Fibroblast of lung (primary cell): ENCODE measurements at regions not wholly inside any gene's neighbourhood (a gene's known extent, or its start where the extent isn't known, plus 50 kb on each side); places are given as distances from the start of the nearest gene placed in this dataset.
A peak's percentile ranks its signal among the peaks of the same experiment; 100 is the strongest.

Experiments used
- DNase-seq, 2 donors: peaks; one replicate each; pipeline versions ENCODE4 v3.0.0 to v3.0.0-alpha.2; 2010; ENCODE audit warnings: low read depth in 2 of 2
- H2AFZ ChIP-seq: 2 replicates; pipeline ENCODE4 v1.5.1; 2012; ENCODE audit warnings: low read length, control low read depth, inconsistent platforms
- H3K27ac ChIP-seq: 2 replicates; pipeline ENCODE4 v1.5.1; 2011; ENCODE audit warnings: low read length, control low read depth; ENCODE audit not compliant: insufficient read depth
- H3K27me3 ChIP-seq: 2 replicates; pipeline ENCODE4 v1.5.1; 2011; ENCODE audit warnings: mild to moderate bottlenecking, low read length; ENCODE audit not compliant: control insufficient read depth, insufficient read depth
- H3K36me3 ChIP-seq: 2 replicates; pipeline ENCODE4 v1.5.1; 2011; ENCODE audit warnings: low read length; ENCODE audit not compliant: control insufficient read depth, insufficient read depth
- H3K4me1 ChIP-seq: 2 replicates; pipeline ENCODE4 v1.5.1; 2011; ENCODE audit warnings: low read length; ENCODE audit not compliant: control insufficient read depth, insufficient read depth; ENCODE audit errors: extremely low read depth
- H3K4me2 ChIP-seq: 2 replicates; pipeline ENCODE4 v1.5.1; 2011; ENCODE audit warnings: low read length, control low read depth; ENCODE audit not compliant: insufficient read depth; ENCODE audit errors: extremely low read depth
- H3K4me3 ChIP-seq, 4 experiments: fragments of 200-600 bp in 1 of 4; sonication (generic) in 1 of 4; replicated peaks in 1 of 4; 2 replicates each; pipeline ENCODE4 v1.5.1; 2011 to 2016; ENCODE audit warnings: low read length in 4 of 4, low read depth in 3 of 4, mild to moderate bottlenecking in 3 of 4, control low read depth in 2 of 4, inconsistent platforms in 1 of 4, mixed read lengths in 1 of 4; ENCODE audit not compliant: insufficient read depth in 1 of 4; ENCODE audit errors: control extremely low read depth in 1 of 4
- H3K79me2 ChIP-seq: 2 replicates; pipeline ENCODE4 v1.5.1; 2012; ENCODE audit warnings: mild to moderate bottlenecking, low read length, inconsistent platforms; ENCODE audit not compliant: control insufficient read depth, insufficient read depth
- H3K9ac ChIP-seq: 2 replicates; pipeline ENCODE4 v1.5.1; 2011; ENCODE audit warnings: mild to moderate bottlenecking, low read length, control low read depth; ENCODE audit not compliant: insufficient read depth
- H3K9me3 ChIP-seq: 2 replicates; pipeline ENCODE4 v1.5.1; 2012; ENCODE audit warnings: low read depth, low read length; ENCODE audit not compliant: control insufficient read depth, insufficient read depth
- H4K20me1 ChIP-seq: 2 replicates; pipeline ENCODE4 v1.5.1; 2011; ENCODE audit warnings: low read length; ENCODE audit not compliant: control insufficient read depth, insufficient read depth; ENCODE audit errors: extremely low read depth
- EZH2 ChIP-seq: IDR thresholded peaks from 2 replicates; pipeline ENCODE4 v1.5.1; 2012; ENCODE audit warnings: low read length, control low read depth, mild to moderate bottlenecking; ENCODE audit errors: missing control alignments
- TF ChIP-seq, protein P1 (sequence below), 2 donors: IDR thresholded peaks in 1 of 2; conservative IDR thresholded peaks in 1 of 2; 1 replicate in 1 of 2; 2 replicates in 1 of 2; pipeline ENCODE4 v1.5.1; 2011 to 2012; ENCODE audit warnings: low read length in 2 of 2, control low read depth in 1 of 2, inconsistent platforms in 1 of 2, low read depth in 1 of 2, mild to moderate bottlenecking in 1 of 2

- Histone ChIP-seq H3K4me2 (no peak overlapping the region), H3K9ac (no peak overlapping the region), H3K9me3 (no peaks in the 10 kb centered on the region), H3K4me1 (no peaks in the 10 kb centered on the region), H3K27me3 (no peaks in the 10 kb centered on the region), H3K79me2 (no peaks in the 10 kb centered on the region), H4K20me1 (no peaks in the 10 kb centered on the region), H3K4me3 (no peak overlapping the region), H3K36me3 (no peaks in the 10 kb centered on the region), H3K27ac (no peak overlapping the region), H2AFZ (no peak overlapping the region)
- TF ChIP-seq EZH2 = no peak
- TF ChIP-seq, protein P1, sequence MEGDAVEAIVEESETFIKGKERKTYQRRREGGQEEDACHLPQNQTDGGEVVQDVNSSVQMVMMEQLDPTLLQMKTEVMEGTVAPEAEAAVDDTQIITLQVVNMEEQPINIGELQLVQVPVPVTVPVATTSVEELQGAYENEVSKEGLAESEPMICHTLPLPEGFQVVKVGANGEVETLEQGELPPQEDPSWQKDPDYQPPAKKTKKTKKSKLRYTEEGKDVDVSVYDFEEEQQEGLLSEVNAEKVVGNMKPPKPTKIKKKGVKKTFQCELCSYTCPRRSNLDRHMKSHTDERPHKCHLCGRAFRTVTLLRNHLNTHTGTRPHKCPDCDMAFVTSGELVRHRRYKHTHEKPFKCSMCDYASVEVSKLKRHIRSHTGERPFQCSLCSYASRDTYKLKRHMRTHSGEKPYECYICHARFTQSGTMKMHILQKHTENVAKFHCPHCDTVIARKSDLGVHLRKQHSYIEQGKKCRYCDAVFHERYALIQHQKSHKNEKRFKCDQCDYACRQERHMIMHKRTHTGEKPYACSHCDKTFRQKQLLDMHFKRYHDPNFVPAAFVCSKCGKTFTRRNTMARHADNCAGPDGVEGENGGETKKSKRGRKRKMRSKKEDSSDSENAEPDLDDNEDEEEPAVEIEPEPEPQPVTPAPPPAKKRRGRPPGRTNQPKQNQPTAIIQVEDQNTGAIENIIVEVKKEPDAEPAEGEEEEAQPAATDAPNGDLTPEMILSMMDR (conservative IDR thresholded peaks at IDR 0.05 in 1 of 2, IDR thresholded peaks at IDR 0.05 in 1 of 2; ENCODE audit: low read depth in 1 of 2, low read length in 2 of 2) = no peak
- DNase-seq = no peak
These were observed 69.4 kb downstream of the OR13H1 start for GRCh38 chrX:131613260-131613659.

- Histone ChIP-seq H2AFZ (no peak overlapping the region), H3K4me2 (no peak overlapping the region), H3K4me3 (no peak overlapping the region), H3K9ac (no peak overlapping the region), H3K36me3 (no peaks in the 10 kb centered on the region), H3K4me1 (no peaks in the 10 kb centered on the region), H3K79me2 (no peaks in the 10 kb centered on the region), H3K9me3 (no peaks in the 10 kb centered on the region), H4K20me1 (no peaks in the 10 kb centered on the region), H3K27me3 (no peaks in the 10 kb centered on the region), H3K27ac (no peak overlapping the region)
- TF ChIP-seq EZH2 = no peak
- TF ChIP-seq, protein P1 (conservative IDR thresholded peaks at IDR 0.05 in 1 of 2, IDR thresholded peaks at IDR 0.05 in 1 of 2; ENCODE audit: low read depth in 1 of 2, low read length in 2 of 2) = no peak
- peak in 1 of 2 donors; percentile 63 for DNase-seq
These were observed 70.4 kb downstream of the OR13H1 start for GRCh38 chrX:131614241-131614640.

DNA sequence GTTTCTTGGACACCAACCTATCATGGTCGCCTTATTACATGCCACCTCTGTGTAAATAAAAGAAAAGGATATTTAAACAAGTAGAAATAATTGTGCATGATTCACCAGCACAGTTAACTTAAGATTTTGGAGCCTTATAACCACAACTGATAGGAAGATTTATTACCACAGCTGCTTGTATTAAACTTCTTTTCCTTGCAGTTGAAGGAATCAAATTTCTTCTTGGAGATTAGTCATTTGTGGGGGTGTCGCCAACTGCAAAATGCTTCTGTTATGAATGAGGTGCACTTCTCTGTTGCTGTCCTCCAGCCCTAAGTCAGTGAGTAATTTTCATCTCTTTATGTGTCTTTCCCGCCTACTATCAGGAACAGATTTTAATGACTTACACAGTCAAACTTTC lies 73.3 kb downstream of the OR13H1 start:
- Histone ChIP-seq H2AFZ (no peak overlapping the region), H3K9me3 (no peaks in the 10 kb centered on the region), H3K27me3 (no peaks in the 10 kb centered on the region), H3K4me1 (no peaks in the 10 kb centered on the region), H3K27ac (no peak overlapping the region), H3K36me3 (no peaks in the 10 kb centered on the region), H4K20me1 (no peaks in the 10 kb centered on the region), H3K4me2 (no peak overlapping the region), H3K79me2 (no peaks in the 10 kb centered on the region), H3K4me3 (no peak overlapping the region), H3K9ac (no peak overlapping the region)
- TF ChIP-seq, protein P1 (conservative IDR thresholded peaks at IDR 0.05 in 1 of 2, IDR thresholded peaks at IDR 0.05 in 1 of 2; ENCODE audit: low read depth in 1 of 2, low read length in 2 of 2) = no peak
- TF ChIP-seq EZH2 = no peak
- DNase-seq = peak; percentile 92 to 93
